Brain microvascular endothelial cell (primary cell): ENCODE measurements at regions not wholly inside any gene's neighbourhood (a gene's known extent, or its start where the extent isn't known, plus 50 kb on each side); places are given as distances from the start of the nearest gene placed in this dataset.

Experiments
- DNase-seq: peaks from one replicate; pipeline ENCODE4 v3.0.0-alpha.2; 2020
- H3K27ac ChIP-seq: fragments of 250-450 bp; sonication (Bioruptor Pico); 2 replicates; pipeline ENCODE4 v1.5.1; 2020; ENCODE audit warnings: mild to moderate bottlenecking, moderate library complexity
- H3K27me3 ChIP-seq: fragments of 250-450 bp; sonication (Bioruptor Pico); replicated peaks from 2 replicates; pipeline ENCODE4 v1.5.1; 2020; ENCODE audit warnings: mild to moderate bottlenecking
- H3K36me3 ChIP-seq: fragments of 250-450 bp; sonication (Bioruptor Pico); replicated peaks from 2 replicates; pipeline ENCODE4 v1.5.1; 2020; ENCODE audit warnings: mild to moderate bottlenecking
- H3K4me3 ChIP-seq: 2 replicates; pipeline ENCODE4 v1.5.1; 2011; ENCODE audit warnings: low read depth, mild to moderate bottlenecking, control low read depth, low read length, moderate library complexity
- in situ Hi-C: cut with HindIII; loops from 2 replicates; pipeline ENCODE4 v1.10.0; 2017; ENCODE audit warnings: low sequenced_read_pairs, low pct_ligation_motif_present
- TF ChIP-seq, protein P1 (sequence below): IDR thresholded peaks from 2 replicates; pipeline ENCODE4 v1.5.1; 2011; ENCODE audit warnings: low read depth, mild to moderate bottlenecking, moderate library complexity, low read length, control low read depth, inconsistent platforms; ENCODE audit errors: missing control alignments

DNA sequence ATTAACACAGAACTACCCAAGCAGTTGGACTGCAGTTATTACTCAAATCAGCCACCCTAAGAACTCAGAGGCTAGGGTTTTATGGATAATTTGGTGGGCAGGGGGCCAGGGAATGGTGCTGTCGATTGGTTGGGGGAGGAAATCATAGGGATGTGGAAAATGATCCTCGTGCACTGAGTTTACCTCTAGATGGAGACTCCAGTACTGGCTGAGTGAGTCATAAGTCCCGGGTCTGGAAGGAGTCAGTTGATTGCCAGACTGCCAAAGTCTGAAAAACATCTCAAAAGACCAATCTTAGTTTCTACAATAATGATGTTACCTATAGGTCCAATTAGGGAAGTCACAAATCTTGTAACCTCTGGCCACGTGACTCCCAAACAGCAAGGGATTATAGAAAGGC, 257.5 kb upstream of the PRMT6 start:
- no peak overlapping the region for H3K27ac ChIP-seq
- no peak overlapping the region for H3K4me3 ChIP-seq
- in situ Hi-C loops = no loop called here
- TF ChIP-seq, protein P1, sequence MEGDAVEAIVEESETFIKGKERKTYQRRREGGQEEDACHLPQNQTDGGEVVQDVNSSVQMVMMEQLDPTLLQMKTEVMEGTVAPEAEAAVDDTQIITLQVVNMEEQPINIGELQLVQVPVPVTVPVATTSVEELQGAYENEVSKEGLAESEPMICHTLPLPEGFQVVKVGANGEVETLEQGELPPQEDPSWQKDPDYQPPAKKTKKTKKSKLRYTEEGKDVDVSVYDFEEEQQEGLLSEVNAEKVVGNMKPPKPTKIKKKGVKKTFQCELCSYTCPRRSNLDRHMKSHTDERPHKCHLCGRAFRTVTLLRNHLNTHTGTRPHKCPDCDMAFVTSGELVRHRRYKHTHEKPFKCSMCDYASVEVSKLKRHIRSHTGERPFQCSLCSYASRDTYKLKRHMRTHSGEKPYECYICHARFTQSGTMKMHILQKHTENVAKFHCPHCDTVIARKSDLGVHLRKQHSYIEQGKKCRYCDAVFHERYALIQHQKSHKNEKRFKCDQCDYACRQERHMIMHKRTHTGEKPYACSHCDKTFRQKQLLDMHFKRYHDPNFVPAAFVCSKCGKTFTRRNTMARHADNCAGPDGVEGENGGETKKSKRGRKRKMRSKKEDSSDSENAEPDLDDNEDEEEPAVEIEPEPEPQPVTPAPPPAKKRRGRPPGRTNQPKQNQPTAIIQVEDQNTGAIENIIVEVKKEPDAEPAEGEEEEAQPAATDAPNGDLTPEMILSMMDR = peak; percentile 23
- no peaks in the 10 kb centered on the region for H3K36me3 ChIP-seq
- peak; percentile 10 for DNase-seq
- no peaks in the 10 kb centered on the region for H3K27me3 ChIP-seq

DNA sequence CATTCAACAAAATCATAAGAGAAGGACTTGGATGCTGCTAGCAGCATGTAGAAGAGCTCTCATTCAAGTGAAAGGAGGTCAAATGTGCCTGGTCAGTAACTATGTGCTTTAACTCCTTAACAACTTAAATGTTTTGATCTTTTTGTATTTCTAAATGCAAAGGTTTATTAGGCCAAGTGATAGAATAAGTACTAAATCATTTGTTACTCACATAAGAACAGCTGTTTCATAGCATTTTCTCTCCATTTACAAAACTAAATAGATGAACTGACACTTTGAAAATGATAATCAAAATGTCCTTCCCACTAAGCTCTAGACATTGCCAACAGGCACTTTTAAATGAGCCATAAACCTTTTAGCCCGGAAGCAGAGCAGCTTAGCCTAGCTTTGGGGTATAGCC, 254.3 kb upstream of the PRMT6 start:
- no peak for DNase-seq
- in situ Hi-C loops = no loop called here
- H3K36me3 ChIP-seq = no peaks in the 10 kb centered on the region

DNA sequence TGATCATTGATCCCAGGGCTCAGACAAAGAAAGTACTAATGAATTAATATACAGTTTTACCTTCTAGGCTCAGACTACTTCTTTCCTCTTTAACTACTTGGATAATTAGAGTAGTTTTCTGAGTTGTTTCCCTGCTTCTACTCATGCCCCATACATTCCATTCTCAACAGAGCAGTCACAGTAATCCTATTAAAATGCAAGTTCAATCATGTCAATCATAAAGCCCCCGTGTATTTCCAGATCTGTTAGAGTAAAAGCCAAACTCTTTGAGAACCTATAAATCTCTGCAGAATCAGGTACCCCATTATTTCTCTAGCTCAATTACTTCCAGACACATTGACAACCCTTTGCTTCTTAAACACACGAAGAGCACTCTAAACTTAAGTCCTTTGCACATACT, 242.1 kb upstream of the PRMT6 start:
- in situ Hi-C loops = no loop called here
- H3K4me3 ChIP-seq = no peak overlapping the region
- no peaks in the 10 kb centered on the region for H3K27me3 ChIP-seq
- no peak for DNase-seq
- no peaks in the 10 kb centered on the region for H3K36me3 ChIP-seq
- H3K27ac ChIP-seq = no peak overlapping the region
- TF ChIP-seq, protein P1 = no peak

More for the DNA sequence above, 254.3 kb upstream of the PRMT6 start:
- TF ChIP-seq, protein P1 = no peak
- no peaks in the 10 kb centered on the region for H3K27me3 ChIP-seq
- no peak overlapping the region for H3K4me3 ChIP-seq
- H3K27ac ChIP-seq = no peak overlapping the region

DNA sequence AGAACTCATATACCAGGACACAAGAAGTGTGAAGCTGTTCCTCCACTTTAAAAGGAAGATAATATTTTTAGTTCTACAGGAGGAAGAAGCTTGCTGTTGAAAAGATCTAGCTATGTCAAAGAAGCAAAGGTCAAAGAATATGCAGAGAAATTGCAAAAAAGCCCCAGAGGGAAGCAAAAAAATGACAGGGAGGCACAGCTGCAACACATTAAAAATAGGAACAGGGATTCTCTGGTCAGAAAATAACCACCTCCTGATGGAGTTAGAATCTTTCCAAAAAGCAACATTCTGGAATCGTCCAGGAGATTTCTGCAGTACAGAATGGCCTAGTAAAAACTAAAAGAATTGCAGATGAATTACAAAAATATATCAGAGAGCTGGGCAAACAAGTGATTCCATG, 238.9 kb upstream of the PRMT6 start:
- TF ChIP-seq, protein P1 = no peak
- in situ Hi-C loops = no loop called here
- no peak for DNase-seq
- Histone ChIP-seq H3K36me3 (no peaks in the 10 kb centered on the region), H3K27ac (no peak overlapping the region), H3K27me3 (no peaks in the 10 kb centered on the region), H3K4me3 (no peak overlapping the region)

DNA sequence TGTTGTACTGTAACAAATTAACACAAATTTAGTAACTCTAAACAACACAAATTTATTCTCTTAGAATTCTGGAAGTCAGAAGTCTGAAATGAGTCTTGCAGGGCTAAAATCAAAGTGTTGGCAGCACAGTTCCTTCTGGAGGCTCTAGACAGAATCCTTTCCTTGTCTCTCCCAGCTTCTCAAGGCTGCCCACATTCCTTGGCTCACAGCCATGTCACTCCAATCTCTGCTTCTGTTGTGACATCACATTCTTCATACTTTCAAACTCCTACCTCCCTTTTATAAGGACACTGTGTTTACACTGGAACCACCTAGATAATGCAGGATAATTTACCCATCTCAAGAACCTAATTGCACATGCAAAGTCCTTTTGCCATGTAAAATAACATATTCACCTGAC, 225.0 kb upstream of the PRMT6 start:
- DNase-seq = no peak
- Histone ChIP-seq H3K27me3 (no peaks in the 10 kb centered on the region), H3K36me3 (no peaks in the 10 kb centered on the region), H3K4me3 (no peak overlapping the region), H3K27ac (no peak overlapping the region)
- TF ChIP-seq, protein P1 = no peak
- in situ Hi-C loops = no loop called here

DNA sequence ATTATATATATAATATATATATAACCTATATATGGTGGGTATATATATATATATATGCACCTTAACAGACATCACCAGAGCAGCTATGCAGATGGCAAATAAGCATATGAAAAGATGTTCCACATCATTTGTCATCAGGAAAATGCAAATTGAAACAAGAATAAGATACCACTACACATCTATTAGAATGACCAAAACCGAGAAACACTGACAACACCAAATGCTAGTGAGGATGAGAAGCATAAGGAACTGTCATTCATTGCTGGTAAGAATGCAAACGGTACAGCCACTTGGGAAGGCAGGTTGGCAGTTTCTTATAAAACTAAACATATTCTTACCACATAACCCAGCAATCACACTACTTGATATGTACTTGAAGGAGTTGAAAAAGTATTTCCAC, 219.8 kb upstream of the PRMT6 start:
- H3K27me3 ChIP-seq = no peaks in the 10 kb centered on the region
- no peak overlapping the region for H3K4me3 ChIP-seq
- DNase-seq = no peak
- in situ Hi-C loops = no loop called here
- no peak overlapping the region for H3K27ac ChIP-seq
- no peaks in the 10 kb centered on the region for H3K36me3 ChIP-seq
- TF ChIP-seq, protein P1 = no peak
